Spleen (tissue), 11 donors: ENCODE measurements at regions not wholly inside any gene's neighbourhood (a gene's known extent, or its start where the extent isn't known, plus 50 kb on each side); places are given as distances from the start of the nearest gene placed in this dataset.

Experiments
- DNase-seq: peaks from one replicate; pipeline ENCODE4 v3.0.0-alpha.2; 2020
- H3K27ac ChIP-seq, 8 donors: fragments of 200-600 bp; sonication (generic) in 7 of 8; 1 replicate in 4 of 8; 2 replicates in 4 of 8; pipeline versions ENCODE4 v1.5.0 to v1.8.0; 2016 to 2021; ENCODE audit warnings: inconsistent platforms in 4 of 8, mild to moderate bottlenecking in 4 of 8, moderate library complexity in 1 of 8
- H3K27me3 ChIP-seq, 7 donors: fragments of 200-600 bp; sonication (generic) in 6 of 7; replicated peaks in 1 of 7; 1 replicate in 4 of 7; 2 replicates in 3 of 7; pipeline versions ENCODE4 v1.5.0 to v1.8.0; 2016 to 2021; ENCODE audit warnings: inconsistent platforms in 3 of 7, mild to moderate bottlenecking in 1 of 7
- H3K36me3 ChIP-seq, 6 donors: fragments of 200-600 bp; sonication (generic) in 5 of 6; 1 replicate in 4 of 6; 2 replicates in 2 of 6; pipeline versions ENCODE4 v1.5.0 to v1.8.0; 2016 to 2021; ENCODE audit warnings: inconsistent platforms in 2 of 6
- H3K4me1 ChIP-seq, 6 donors: fragments of 200-600 bp; sonication (generic) in 5 of 6; 1 replicate in 3 of 6; 2 replicates in 3 of 6; pipeline versions ENCODE4 v1.5.0 to v1.8.0; 2016 to 2021; ENCODE audit warnings: inconsistent platforms in 3 of 6
- H3K4me3 ChIP-seq, 8 donors: fragments of 200-600 bp; sonication (generic) in 7 of 8; 1 replicate in 4 of 8; 2 replicates in 4 of 8; pipeline versions ENCODE4 v1.5.0 to v1.8.0; 2016 to 2021; ENCODE audit warnings: inconsistent platforms in 4 of 8, mild to moderate bottlenecking in 4 of 8, moderate library complexity in 2 of 8
- H3K9me3 ChIP-seq, 8 donors: fragments of 200-600 bp; sonication (generic) in 7 of 8; 1 replicate in 4 of 8; 2 replicates in 4 of 8; pipeline versions ENCODE4 v1.5.0 to v1.8.0; 2016 to 2021; ENCODE audit warnings: inconsistent platforms in 4 of 8
- POLR2A ChIP-seq, 3 donors: fragments of 450-650 bp; IDR thresholded peaks; one replicate each; pipeline ENCODE4 v1.5.1; 2017; ENCODE audit warnings: antibody characterized with exemption in 3 of 3, mild to moderate bottlenecking in 1 of 3
- POLR2AphosphoS5 ChIP-seq, 3 donors: sonication (generic); formaldehyde crosslinking; IDR thresholded peaks; one replicate each; pipeline ENCODE4 v1.5.1; 2017; ENCODE audit warnings: antibody characterized with exemption in 3 of 3
- WGBS, 5 donors: extraction: QIAGEN DNeasy Blood & Tissue Kit in 3 of 5; methylation state at CpG; one replicate each; pipeline versions ENCODE4 v1.1.5 to v1.1.7; 2013 to 2018; 5-methylcytosine and 5-hydroxymethylcytosine counted together
- intact Hi-C: fragments of 100-400 bp; cut with DNase I; formaldehyde crosslinking; loops from one replicate; pipeline ENCODE4 v1.15.0; 2023; ENCODE audit warnings: low total_unique reads
- TF ChIP-seq, protein P1 (sequence below), 11 experiments: fragments of 200-600 bp in 7 of 11; fragments of 450-650 bp in 4 of 11; sonication (generic) in 4 of 11; IDR thresholded peaks in 8 of 11; conservative IDR thresholded peaks in 3 of 11; 1 replicate in 7 of 11; 2 replicates in 4 of 11; pipeline versions ENCODE4 v1.4.0 to v1.8.0; 2016 to 2021; ENCODE audit warnings: antibody characterized with exemption in 11 of 11, inconsistent platforms in 4 of 11, mild to moderate bottlenecking in 1 of 11
- donor health status: healthy with polysubstance abuse.
- donor health status: DM: no; HTN: no; CAD: no; lungs with moderate emphysema.
- donor health status: DM: no; HTN: no; CAD: no.
- donor health status: Bipolar disorder and iron deficiency.
- donor health status: healthy.
- donor health status: DM: no; HTN: no; CAD: no.
- donor health status: DM: yes; HTN: yes; CAD: no.

DNA sequence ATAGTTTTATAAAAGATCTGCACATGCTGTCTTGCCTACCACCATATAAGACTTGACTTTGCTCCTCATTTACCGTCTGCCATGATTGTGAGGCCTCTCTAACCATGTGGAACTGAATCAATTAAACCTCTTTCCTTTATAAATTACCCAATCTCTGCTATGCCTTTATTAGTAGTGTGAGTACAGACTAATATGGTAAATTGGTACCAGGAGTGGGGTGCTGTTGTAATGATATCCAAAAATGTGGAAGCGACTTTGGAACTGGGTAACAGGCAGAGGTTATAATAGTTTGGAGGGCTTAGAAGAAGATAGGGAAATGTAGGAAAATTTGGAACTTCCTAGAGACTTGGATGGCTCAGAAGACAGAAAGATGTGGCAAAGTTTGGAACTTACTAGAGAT, 64.2 kb upstream of the TFAP2D start:
- WGBS, 5 donors = 75 to 84% (median 79%) methylated on average over 2 of the region's 2 CpGs
- Histone ChIP-seq H3K9me3 (peaks cover 0 to 36% (median 25%) of the 10 kb centered on the region in 8 donors), H3K27me3 (no peaks in the 10 kb centered on the region), H3K36me3 (no peaks in the 10 kb centered on the region), H3K4me3 (no peak overlapping the region), H3K4me1 (no peaks in the 10 kb centered on the region), H3K27ac (no peak overlapping the region)
- TF ChIP-seq, protein P1, sequence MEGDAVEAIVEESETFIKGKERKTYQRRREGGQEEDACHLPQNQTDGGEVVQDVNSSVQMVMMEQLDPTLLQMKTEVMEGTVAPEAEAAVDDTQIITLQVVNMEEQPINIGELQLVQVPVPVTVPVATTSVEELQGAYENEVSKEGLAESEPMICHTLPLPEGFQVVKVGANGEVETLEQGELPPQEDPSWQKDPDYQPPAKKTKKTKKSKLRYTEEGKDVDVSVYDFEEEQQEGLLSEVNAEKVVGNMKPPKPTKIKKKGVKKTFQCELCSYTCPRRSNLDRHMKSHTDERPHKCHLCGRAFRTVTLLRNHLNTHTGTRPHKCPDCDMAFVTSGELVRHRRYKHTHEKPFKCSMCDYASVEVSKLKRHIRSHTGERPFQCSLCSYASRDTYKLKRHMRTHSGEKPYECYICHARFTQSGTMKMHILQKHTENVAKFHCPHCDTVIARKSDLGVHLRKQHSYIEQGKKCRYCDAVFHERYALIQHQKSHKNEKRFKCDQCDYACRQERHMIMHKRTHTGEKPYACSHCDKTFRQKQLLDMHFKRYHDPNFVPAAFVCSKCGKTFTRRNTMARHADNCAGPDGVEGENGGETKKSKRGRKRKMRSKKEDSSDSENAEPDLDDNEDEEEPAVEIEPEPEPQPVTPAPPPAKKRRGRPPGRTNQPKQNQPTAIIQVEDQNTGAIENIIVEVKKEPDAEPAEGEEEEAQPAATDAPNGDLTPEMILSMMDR (IDR thresholded peaks at IDR 0.05 in 8 of 11, conservative IDR thresholded peaks at IDR 0.05 in 3 of 11) = no peak
- TF ChIP-seq POLR2A (IDR thresholded peaks at IDR 0.05) (no peak), POLR2AphosphoS5 (IDR thresholded peaks at IDR 0.05) (no peak)
- no peak for DNase-seq
- intact Hi-C loops = no loop called here

DNA sequence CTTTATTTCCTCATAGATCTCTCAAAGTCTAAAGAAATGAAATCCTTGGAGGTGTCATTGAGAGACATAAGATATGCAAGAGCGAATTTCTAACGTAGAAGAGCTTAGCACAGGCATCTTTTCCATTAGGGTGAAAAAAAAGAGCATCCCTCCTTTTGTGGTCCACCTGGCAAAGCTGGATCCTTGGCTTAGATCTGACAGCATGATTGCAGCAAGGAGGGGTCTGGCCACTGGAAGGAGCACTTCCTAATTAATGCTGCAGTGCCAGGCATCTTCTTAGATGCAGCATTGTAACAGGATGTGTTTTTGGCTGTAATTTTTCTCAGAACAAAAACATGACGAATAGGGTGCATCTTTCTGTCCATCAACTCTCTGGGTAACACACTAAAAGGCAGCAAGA, 60.1 kb upstream of the TFAP2D start:
- no peak overlapping the region for H3K27ac ChIP-seq
- no peaks in the 10 kb centered on the region for H3K36me3 ChIP-seq
- WGBS, 5 donors = 46 to 67% (median 50%) methylated on average over 3 of the region's 3 CpGs
- H3K4me3 ChIP-seq = no peak overlapping the region
- intact Hi-C loops = no loop called here
- H3K27me3 ChIP-seq = no peaks in the 10 kb centered on the region
- TF ChIP-seq POLR2AphosphoS5 (IDR thresholded peaks at IDR 0.05) (no peak), POLR2A (IDR thresholded peaks at IDR 0.05) (no peak)
- TF ChIP-seq, protein P1 (IDR thresholded peaks at IDR 0.05 in 8 of 11, conservative IDR thresholded peaks at IDR 0.05 in 3 of 11) = no peak
- no peaks in the 10 kb centered on the region for H3K4me1 ChIP-seq
- peaks cover 0 to 26% (median 22%) of the 10 kb centered on the region in 8 donors for H3K9me3 ChIP-seq
- DNase-seq = no peak

DNA sequence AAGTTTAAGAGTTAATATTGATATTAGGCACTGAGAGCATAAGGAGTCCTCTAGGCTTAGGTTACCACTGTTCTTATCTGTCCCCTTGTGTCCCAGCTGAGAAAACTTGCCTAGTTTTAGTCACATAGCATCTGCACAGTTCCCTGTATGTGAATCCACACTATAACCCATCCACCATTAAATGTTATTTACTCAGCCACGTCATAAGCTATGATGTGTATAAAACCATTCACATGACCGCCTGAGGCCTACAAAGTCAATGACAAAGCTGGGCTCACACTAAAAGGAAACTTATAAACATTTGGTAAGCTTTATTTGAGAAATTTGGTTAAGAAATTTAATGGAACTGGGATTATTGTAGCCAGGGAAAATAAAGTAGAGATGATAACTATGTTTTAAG, 59.2 kb upstream of the TFAP2D start:
- H3K4me3 ChIP-seq = no peak overlapping the region
- TF ChIP-seq POLR2A (IDR thresholded peaks at IDR 0.05) (no peak), POLR2AphosphoS5 (IDR thresholded peaks at IDR 0.05) (no peak)
- TF ChIP-seq, protein P1 (IDR thresholded peaks at IDR 0.05 in 8 of 11, conservative IDR thresholded peaks at IDR 0.05 in 3 of 11) = no peak
- no peak for DNase-seq
- H3K4me1 ChIP-seq = no peaks in the 10 kb centered on the region
- 76 to 85% (median 82%) methylated on average over 2 of the region's 2 CpGs for WGBS, 5 donors
- no peak overlapping the region for H3K27ac ChIP-seq
- no peaks in the 10 kb centered on the region for H3K36me3 ChIP-seq
- no peaks in the 10 kb centered on the region for H3K27me3 ChIP-seq
- intact Hi-C loops = no loop called here
- peaks cover 0 to 17% (median 13%) of the 10 kb centered on the region in 8 donors for H3K9me3 ChIP-seq

DNA sequence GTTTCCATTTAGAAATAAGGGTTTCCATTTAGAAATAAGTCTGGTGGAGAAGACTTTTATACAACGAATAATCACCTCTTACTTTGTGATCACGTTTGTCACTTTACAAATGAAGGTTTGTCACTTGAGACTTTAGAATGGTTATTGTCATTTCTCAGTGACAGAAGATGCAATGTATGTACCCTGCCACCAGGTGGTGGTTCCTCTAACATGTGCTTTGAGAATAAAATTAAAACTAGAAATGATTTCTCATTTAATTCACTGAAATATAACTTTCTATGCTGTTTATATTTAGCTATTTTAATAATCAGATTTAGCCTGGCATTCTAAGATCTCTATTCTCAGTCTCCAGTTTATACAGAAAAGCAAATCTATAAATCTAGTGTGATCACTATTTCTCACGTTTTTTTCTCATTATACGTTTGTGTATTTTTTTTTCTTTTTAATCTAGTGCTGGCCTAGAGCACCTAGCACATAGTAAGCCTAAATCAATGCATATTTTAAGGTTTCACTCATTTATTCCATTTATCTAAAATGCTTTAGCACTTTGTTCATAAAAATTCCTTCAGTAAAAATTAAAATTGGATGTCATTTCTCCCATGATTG, 57.4 kb upstream of the TFAP2D start:
- DNase-seq = no peak
- Histone ChIP-seq H3K27me3 (no peaks in the 10 kb centered on the region), H3K4me3 (no peak overlapping the region), H3K27ac (no peak overlapping the region), H3K4me1 (no peaks in the 10 kb centered on the region), H3K36me3 (no peaks in the 10 kb centered on the region), H3K9me3 (no peaks in the 10 kb centered on the region)
- intact Hi-C loops = no loop called here
- 34 to 46% (median 45%) methylated on average over 4 of the region's 4 CpGs for WGBS, 5 donors
- TF ChIP-seq POLR2A (IDR thresholded peaks at IDR 0.05) = no peak
- TF ChIP-seq, protein P1 (IDR thresholded peaks at IDR 0.05 in 8 of 11, conservative IDR thresholded peaks at IDR 0.05 in 3 of 11) = peak in 4 of 11 experiments; percentile 31 to 40 (median 34)
- TF ChIP-seq POLR2AphosphoS5 (IDR thresholded peaks at IDR 0.05) = no peak
